Uterus (tissue), 2 donors: ENCODE measurements at regions not wholly inside any gene's neighbourhood (a gene's known extent, or its start where the extent isn't known, plus 50 kb on each side); places are given as distances from the start of the nearest gene placed in this dataset.

Experiments
- CTCF ChIP-seq, 4 experiments: fragments of 200-600 bp in 2 of 4; fragments of 450-650 bp in 2 of 4; sonication (generic) in 2 of 4; IDR thresholded peaks; one replicate each; pipeline ENCODE4 v1.5.1; 2016 to 2019; ENCODE audit warnings: antibody characterized with exemption in 4 of 4, mild to moderate bottlenecking in 2 of 4, moderate library complexity in 1 of 4
- POLR2A ChIP-seq, 2 donors: fragments of 450-650 bp; IDR thresholded peaks; one replicate each; pipeline ENCODE4 v1.6.1; 2016; ENCODE audit warnings: antibody characterized with exemption in 2 of 2, mild to moderate bottlenecking in 1 of 2, moderate library complexity in 1 of 2

- TF ChIP-seq CTCF (IDR thresholded peaks at IDR 0.05), result no peak
- TF ChIP-seq POLR2A (IDR thresholded peaks at IDR 0.05), result no peak
Measured at GRCh38 chr6:1124885-1125284, 187.0 kb upstream of the FOXQ1 start.
